Daoy (cell line): ENCODE measurements at regions not wholly inside any gene's neighbourhood (a gene's known extent, or its start where the extent isn't known, plus 50 kb on each side); places are given as distances from the start of the nearest gene placed in this dataset.

Experiments used
- DNase-seq: peaks from one replicate; pipeline ENCODE4 v3.0.0-alpha.2; 2015; ENCODE audit warnings: low read depth

DNA sequence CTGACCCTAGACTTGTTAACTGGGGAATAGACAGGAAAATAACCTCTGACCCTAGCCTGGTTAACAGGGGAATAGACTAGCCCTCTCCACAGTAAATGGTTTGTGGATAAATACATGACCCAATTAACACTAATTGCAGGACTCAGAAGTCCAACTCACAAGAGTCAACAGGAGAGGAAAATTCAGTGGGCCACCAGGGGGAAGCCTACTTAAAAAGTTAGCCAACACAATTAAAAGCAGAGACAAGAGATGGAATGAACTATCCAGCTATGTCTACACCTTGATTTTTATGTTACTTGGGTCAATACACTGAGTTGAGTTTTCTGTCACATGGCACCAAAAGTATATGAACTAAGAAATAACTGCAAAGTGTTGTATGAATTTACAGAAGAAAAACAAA is 158.8 kb upstream of the SLC39A10 start:
- no peak for DNase-seq

DNA sequence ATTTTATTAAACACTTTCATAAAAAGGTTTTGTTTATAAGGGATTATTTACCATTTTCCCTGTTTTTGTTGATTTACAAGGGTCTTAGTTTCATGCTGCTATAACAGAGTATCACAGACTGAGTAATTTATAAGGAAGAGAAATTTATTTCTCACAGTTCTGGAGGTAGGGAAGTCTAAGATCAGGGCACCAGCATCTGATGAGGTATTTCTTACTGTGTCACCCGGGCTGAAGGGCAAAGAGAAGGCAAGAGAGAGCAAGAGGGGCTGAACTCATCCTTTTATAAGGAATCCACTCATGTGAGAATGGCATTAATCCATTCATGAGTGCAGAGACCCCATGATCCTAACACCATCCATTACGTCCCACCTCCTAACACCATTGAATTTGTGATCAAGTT is 160.0 kb upstream of the SLC39A10 start:
- DNase-seq, result no peak

DNA sequence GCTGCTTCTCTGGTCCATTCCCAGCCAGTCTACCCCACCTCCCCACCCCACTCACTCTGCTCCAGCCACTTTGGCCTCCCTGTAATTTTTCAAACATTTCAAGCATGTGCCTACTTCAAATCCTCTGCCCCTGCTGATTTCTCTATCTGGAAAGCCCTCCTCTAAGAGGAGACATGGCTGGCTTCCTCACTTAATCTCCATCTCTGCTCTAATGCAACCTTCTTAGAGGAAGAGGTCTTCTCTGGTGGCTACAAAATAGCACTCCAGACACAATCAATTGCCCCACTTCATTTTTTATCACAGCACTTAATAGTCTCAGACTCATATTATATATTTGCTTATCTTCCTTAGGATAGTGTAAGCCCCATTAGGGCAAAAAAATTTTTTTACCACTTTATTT is 161.1 kb upstream of the SLC39A10 start:
- no peak for DNase-seq

DNA sequence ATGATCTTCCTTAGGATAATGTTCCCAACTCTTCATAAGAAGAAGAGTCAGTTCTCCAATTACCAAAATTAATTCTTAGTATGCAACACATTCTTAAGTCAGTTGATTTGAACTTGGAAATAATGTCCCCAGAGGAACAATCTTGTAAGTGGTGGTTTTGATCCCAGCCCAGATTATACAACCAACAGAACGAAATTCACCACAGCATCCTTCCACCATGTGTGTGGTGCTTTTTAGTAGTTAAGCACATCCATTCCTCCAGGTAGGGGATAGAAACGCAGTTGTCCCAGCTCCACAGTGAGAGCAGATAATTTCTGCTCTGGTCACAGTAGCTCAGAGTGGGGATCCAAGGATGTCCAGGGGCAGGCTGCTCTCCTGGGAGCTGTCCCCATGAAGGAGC is 161.7 kb upstream of the SLC39A10 start:
- no peak for DNase-seq

DNA sequence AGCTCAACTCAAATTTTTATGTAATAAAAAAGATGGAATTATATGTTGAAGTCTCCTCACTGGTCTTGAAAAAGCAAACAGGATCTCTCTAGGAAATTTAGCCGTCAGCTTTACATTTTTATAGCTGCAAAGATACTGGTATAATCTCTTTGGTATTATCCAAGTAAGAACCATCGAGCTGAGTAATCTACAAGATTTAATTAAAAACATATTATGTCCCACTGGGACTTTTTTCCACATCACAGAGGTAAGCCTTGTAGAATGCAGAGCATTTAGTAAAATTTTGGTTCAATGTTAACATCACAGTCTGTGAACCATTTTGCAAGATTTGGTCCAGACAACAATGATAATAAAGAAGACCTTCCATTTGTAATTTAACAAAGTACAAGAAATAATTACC is 162.6 kb upstream of the SLC39A10 start:
- no peak for DNase-seq

DNA sequence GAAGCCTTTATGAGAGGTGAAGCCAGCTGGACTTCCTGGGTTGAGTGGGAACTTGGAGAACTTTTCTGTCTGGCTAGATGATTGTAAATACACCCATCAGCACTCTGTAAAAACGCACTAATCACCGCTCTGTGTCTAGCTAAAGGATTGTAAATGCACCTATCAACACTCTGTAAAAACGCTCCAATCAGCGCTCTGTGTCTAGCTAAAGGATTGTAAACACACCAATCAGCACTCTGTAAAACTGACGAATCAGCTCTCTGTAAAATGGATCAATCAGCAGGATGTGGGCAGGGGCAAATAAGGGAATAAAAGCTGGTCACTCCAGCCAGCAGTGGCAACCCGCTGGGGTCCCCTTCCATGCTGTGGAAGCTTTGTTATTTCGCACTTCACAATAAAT is 163.6 kb upstream of the SLC39A10 start:
- no peak for DNase-seq

DNA sequence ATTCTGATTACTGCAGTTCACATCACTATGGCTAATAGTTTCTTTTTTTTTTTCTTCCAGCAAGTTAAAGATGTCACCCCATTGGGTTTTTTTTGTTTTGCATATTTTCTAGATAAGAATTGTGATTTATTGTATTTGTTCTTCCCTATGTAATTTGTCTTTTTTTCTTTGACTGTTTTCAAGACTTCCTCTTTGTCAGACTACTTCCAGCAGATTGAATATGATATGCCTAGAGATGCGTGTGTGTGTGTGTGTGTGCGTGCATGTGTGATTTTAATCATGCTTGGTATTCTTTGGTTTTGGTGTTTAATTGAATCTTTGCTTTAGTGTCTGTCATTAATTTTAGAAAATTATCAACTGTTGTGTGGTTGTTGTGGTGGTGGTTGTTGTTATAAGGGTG is 166.7 kb upstream of the SLC39A10 start:
- DNase-seq, result no peak

DNA sequence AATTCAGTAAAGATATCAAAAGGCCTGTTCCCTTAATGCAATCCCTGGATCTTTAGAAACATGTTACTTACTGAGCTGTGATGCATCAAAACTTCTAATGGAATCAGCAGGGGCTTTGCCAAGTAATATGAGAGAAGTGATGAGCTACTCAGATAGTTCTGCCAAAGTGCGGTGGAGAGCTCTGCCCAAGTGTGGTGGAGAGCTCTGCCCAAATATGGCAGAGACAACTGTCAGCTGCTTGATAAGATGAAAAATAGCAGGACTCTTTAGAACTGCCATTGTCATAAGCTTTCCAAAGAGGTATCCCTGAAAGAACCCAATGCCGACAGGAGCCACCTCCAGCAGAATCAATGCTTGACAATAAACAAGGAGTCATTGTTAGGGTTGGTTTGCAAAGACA is 167.9 kb upstream of the SLC39A10 start:
- no peak for DNase-seq

DNA sequence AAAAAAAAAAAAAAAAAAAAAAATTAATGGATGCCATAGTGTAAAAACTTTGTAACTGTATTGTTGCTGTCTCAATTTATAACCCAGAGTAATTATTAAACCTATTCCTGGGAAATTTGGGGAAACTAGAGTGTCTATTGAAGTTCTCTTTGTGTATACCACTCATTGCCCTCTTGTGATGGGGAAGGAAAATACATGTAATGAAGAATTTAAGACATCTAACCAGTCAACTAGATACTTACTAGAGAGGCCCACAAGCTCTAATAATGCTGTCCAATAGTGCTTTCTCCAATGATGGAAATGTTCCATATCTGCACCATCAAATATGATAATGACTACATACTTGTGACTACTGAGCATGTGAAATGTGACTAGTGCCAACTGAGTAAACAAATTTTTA is 168.5 kb upstream of the SLC39A10 start:
- no peak for DNase-seq

DNA sequence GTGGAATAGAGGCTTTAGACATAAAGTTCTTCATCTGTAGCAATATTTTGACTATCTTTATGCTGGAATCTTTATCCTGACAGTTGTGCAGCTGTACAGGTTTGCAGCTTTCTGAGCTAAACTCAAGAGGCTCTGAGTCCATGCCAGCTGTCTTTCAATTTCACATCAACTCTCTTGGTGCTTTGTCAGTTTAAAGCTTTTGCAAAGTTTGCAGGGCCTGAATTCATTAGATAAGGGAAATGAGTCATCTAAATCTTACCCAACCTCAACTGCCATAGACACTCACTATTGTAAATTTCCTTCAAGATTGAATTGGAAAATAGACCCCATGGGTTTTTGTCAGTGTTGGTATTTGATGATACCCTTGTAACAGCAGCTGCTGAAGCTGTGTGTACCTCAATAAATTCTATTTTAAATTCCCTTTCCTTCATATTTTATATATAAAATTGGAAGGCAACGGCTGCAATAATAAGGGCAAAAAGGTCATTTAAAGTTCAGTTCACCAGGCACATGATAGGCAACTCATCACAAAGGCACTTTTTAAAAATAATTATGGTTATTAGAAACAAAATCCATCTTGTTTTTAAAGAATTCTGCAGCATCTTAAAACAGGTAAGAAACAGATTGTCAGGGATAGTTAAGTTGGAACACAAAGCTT is 169.9 kb upstream of the SLC39A10 start:
- peak; percentile 54 for DNase-seq

DNA sequence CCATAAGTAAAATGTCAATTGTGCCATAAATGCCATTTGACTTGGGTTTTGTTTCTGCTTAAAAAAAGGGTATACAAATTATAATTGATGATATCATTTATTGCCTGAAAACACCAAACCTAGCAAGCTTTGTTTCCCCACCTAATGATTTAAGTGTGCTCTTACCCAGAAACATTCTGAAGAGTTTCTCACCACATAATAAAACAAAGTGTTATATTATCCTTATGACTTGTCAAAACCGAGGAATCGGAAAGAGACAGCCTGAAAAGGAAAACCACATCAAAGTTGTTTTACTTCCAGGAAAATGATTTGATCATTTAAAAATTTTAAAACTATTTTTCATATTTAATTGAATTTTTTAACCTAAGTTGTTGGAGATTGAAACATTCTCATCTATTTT is 170.5 kb upstream of the SLC39A10 start:
- DNase-seq, result no peak

DNA sequence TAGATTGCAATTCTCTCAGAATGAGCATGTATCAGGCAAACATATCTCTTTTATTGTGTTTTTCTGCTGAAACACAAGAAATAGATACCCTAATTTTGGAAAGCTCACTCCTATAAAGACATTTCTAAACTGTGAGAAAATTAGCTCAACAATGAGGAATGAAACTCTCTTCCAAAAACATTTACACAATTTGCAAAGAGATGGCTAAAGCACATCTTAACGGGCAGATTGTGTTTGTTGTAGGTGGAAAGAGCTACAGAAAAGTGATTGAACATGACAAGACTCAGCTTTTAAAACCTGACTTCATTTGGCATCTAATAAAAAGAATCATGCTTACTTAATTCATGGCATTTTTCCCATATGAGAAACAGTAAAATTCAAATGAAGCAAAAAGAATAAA is 175.0 kb upstream of the SLC39A10 start:
- no peak for DNase-seq

DNA sequence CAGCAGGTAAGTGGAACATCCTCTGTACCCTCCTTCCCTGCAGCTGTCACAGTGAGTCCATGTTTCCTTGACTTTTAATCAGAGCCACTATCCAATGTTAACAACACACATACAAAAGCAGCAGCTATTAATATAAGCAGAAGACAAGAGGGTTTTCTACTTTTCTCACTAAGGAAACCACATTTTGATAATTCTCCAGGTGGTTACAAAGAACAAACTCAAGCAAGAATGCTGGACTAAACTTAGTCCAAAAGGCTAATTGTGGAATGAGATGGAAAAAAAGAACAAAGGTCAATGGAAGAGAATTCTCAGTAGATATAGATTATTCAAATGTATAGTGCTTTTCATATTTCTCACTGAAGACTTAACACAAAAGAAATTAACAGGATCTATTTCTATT is 176.9 kb upstream of the SLC39A10 start:
- no peak for DNase-seq

DNA sequence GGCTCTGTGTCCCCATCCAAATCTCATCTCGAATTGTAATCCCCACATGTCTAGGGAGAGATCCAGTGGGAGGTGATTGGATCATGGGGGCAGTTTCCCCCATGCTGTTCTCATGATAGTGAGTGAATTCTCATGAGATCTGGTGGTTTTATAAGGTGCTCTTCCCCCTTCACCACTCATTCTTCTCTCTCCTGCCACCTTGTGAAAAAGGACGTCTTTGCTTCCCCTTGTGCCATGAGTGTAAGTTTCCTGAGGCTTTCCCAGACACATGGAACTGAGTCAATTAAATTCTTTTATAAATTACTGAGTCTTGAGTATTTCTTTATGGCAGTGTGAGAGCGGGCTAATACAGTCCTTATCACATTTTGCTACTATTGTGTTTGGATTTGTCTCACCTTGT is 177.6 kb upstream of the SLC39A10 start:
- no peak for DNase-seq

DNA sequence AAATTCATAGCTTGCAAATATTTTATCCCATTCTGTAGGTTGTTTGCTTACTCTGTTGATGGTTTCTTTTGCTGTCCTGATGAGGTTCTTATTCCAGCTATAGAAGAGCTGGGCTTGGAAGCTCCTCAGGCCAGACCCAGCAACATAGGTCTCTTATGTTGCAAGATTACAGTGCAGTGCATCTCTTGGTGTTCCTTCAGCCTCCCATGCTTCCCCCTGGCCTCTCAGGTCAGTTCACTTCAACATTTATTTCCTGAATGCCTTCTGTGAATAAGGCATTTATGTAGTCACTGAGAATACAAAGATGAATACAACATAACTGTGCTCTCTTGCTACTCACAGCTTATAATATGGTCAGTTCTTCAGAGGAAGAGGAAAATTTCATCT is 179.0 kb upstream of the SLC39A10 start:
- DNase-seq, result no peak

DNA sequence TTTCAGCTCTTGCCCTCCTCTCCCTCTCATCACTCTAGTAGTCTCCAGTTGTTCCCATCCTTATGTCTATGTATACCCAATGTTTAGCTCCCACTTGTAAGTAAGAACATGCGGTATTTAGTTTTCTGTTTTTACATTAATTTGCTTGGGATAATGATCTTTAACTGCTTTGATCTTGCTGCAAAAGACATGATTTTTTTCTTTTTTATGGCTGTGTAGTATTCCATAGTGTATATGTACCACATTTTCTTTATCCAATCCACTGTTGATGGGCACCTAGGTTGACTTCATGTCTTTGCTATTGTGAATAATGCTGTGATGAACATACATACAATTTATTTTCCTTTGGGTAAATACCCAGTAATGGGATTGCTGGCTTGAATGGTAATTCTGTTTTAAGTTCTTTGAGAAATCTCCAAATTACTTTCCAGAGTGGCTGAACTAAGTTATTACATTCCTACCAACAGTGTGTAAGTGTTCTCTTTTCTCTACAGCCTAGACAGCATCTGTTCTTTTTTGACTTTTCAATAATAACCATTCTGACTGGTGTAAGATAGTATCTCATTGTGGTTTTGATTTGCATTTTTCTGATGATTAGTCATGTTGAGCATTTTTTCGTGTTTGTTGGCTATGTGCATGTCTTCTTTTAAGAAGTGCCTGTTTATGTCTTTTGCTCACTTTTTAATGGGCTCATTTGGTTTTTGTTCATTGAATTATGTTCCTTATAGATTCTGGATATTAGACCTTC is 179.6 kb upstream of the SLC39A10 start:
- DNase-seq, result peak; percentile 10

DNA sequence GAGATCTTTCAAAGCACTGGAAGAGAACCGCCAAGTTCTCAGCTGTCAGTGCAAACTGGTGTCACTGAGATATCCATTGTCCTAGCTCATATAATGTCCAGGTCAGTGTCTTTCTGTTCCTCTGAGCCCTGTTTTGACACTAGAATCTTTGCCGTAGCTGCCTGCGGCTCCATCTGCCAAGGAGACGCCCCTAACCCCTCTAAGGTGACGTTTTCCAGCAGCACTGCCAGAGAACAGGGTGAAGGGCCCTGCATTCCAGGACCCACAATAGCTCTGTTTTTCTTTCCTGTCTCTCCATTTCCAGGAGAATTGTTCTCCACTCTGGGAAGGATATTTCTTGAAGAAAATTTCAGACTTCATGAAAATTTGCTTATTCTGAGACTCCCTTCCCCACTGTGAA is 181.7 kb upstream of the SLC39A10 start:
- no peak for DNase-seq

DNA sequence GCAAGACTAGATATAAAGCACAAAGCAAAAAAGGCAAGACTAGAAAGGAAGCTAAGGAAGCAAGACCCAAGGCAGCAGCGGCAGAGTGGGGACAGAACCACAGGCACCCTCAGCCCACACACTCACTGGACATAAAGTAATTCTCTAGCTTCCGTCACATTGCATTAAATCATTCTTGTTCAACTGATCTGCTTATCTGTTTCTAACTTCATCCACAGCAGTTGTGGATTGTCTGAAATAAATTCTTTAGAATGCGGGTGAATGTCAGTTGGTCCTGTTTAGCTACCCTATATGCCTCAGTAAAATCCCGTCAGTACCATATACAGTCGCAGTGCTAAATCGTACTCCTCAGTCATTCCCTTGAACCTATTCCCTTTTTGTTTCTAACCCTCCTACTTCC is 183.2 kb upstream of the SLC39A10 start:
- no peak for DNase-seq

DNA sequence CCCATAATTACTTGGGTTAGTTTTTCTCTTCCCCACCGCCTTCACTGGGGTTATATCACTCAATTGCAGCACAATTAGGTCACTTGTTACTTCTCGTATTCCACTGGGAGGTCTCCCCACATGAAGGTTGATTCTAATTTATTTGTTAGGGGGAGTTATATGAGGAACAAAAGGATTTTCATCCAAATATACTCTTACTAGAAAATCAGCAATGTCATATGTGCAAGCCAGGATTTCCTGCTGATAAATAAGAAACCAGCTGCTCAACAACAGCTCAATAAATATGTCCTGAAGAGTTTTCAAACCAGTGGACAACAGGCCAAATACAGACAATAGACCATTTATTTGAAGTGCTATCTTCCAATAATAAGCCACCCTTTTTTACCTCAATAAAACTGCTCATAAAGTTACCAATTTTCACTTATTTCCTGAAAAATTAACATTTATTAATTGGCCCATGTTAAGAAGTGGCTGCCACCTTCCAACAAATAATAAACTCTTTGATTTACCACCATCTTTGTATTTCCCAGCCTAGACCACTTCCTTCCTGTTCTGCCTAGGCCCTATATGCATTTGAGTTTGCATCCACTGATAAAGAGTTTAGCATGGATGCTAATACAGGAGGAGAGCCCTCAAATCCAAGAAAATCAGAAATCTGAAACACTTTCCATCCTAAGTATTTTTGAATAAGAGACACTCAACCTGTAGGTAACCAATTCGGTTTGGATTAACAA is 184.4 kb upstream of the SLC39A10 start:
- DNase-seq, result no peak

DNA sequence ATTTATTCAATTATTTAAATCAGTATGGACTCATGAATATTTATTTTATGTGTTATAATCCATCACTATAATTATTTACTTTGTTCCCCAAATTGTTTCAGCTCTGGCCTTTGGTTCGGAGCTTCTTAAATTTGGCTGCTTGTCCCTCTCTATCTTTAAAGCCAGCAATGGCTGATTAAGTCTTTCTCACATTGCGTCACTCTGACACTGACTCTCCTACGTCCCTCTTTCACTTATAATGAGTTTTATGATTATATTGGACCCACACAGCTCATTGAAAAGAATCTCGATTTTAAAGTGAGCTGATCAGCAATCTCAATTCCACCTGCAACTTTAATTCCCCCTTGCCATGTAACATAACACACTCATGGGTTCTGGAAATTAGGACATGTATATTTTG is 185.2 kb upstream of the SLC39A10 start:
- DNase-seq, result no peak

DNA sequence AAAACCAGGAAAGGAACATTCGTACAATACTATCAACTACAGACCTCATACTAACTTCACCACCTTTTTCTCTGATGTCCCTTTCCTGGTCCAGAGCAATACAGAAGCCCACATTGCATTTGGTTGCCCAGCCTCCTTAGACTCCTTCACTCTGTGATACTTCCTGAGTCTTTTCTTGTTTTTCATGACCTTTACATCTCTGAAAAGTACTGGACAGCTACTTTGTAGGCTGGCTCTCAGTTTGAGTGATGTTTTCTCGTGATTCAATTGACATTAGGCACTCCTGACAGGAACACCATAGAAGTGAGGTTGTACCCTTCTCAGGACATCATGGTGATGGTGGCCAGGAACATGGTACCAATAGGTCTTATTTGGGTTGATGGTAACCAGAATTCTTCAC is 185.9 kb upstream of the SLC39A10 start:
- DNase-seq, result no peak

DNA sequence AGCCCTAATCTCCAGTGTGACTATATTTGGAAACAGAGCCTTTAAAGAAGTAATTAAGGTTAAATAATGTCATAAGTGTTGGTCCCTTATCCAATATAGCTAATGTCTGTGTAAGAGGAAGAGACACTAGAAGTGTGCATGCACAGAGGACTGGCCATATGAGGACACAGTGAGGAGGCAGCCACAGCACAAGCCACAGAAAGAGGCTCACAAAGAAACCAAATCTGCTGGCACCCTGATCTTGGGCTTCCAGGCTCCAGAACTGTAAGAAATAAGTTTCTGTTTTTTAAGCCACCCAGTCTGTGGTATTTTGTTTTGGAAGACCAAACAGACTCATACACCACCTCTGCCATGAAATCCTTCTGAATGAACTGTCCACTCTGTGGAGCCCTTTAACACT is 186.4 kb upstream of the SLC39A10 start:
- no peak for DNase-seq

DNA sequence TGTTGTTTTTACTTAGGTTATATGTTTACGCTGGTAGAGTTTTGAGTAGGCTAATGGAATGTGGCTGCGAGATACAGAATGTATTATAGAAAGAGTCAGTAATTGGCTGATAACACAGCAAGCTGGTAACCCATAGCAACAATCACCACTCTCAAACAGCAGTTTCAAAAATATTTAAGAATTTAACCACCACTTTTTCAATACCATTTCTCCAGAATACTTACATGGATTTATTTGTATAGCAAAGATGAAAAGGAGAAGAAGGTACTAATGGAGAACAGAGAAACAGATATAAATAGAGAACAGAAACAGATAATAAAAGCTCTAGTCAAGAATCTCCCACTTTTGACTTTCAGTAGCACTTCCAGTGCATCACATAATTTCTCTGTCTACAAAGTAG is 188.3 kb upstream of the SLC39A10 start:
- no peak for DNase-seq
